HCT116 (cell line): ENCODE measurements at regions not wholly inside any gene's neighbourhood (a gene's known extent, or its start where the extent isn't known, plus 50 kb on each side); places are given as distances from the start of the nearest gene placed in this dataset.

Experiments
- ATAC-seq: fragments of 200-7000 bp; cut with Tn5 transposase; 2 replicates; pipeline ENCODE4 v1.9.1; 2020; ENCODE audit warnings: mild to moderate bottlenecking, moderate library complexity
- BruUV-seq: library from RNA; stranded (reverse); fragments of 400-500 nt; replicated peaks from 2 replicates; lab custom pipeline; 2021; lab: Mats Ljungman, UMichigan
- CTCF ChIA-PET: fragments of 300-600 bp; sonication (Branson Sonifier 250); formaldehyde crosslinking; loops from one replicate; lab custom pipeline; 2021; ENCODE audit warnings: antibody characterized with exemption; lab: Charles Lee
- POLR2A ChIA-PET: fragments of 300-600, 350-600 bp; sonication (Branson Sonifier 250); formaldehyde crosslinking; loops from one replicate; lab custom pipeline; 2021; ENCODE audit warnings: antibody characterized with exemption; lab: Charles Lee
- RAD21 ChIA-PET, 2 experiments: fragments of 300-600 bp; sonication (Branson Sonifier 250); formaldehyde crosslinking; loops; one replicate each; lab custom pipeline; 2023; ENCODE audit warnings: low total read pairs in 2 of 2; ENCODE audit not compliant: uncharacterized antibody in 2 of 2, unreplicated experiment in 2 of 2, low non-redundant PET in 1 of 2; lab: Charles Lee
- DNase-seq: peaks from one replicate; pipeline ENCODE4 v3.0.0-alpha.2; 2010; ENCODE audit warnings: low read depth, low spot score
- H2AFZ ChIP-seq: fragments of 200-600 bp; shearing (Covaris generic), sonication (generic); 2 replicates; pipeline ENCODE4 v1.6.1; 2017; ENCODE audit warnings: low read depth, mixed run types, mixed read lengths, antibody characterized with exemption, low read length; ENCODE audit not compliant: poor library complexity, severe bottlenecking
- H3K27ac ChIP-seq: 2 replicates; pipeline ENCODE4 v1.5.1; 2012; ENCODE audit warnings: low read depth, low read length
- H3K27me3 ChIP-seq: fragments of 200-600 bp; sonication (generic); 2 replicates; pipeline ENCODE4 v1.6.1; 2016; ENCODE audit warnings: mixed run types, low read length, mixed read lengths; ENCODE audit not compliant: insufficient read depth
- H3K36me3 ChIP-seq, 2 experiments: fragments of 200-500 bp in 1 of 2; fragments of 200-600 bp in 1 of 2; sonication (Bioruptor generic) in 1 of 2; sonication (generic) in 1 of 2; 2 replicates each; pipeline versions ENCODE4 v1.5.1 to v1.6.1; 2014 to 2016; ENCODE audit warnings: low read length in 2 of 2, inconsistent platforms in 1 of 2, mixed read lengths in 1 of 2, mixed run types in 1 of 2; ENCODE audit not compliant: insufficient read depth in 2 of 2, control insufficient read depth in 1 of 2
- H3K4me1 ChIP-seq, 2 experiments: fragments of 200-600 bp in 1 of 2; sonication (generic) in 1 of 2; 2 replicates each; pipeline versions ENCODE4 v1.5.1 to v1.6.1; 2012 to 2017; ENCODE audit warnings: low read length in 2 of 2, inconsistent platforms in 1 of 2, mild to moderate bottlenecking in 1 of 2, mixed read lengths in 1 of 2, mixed run types in 1 of 2, moderate library complexity in 1 of 2; ENCODE audit not compliant: insufficient read depth in 2 of 2, control insufficient read depth in 1 of 2
- H3K4me2 ChIP-seq: fragments of 200-600 bp; sonication (generic); 2 replicates; pipeline ENCODE4 v1.6.1; 2017; ENCODE audit warnings: mixed run types, low read length, mixed read lengths
- H3K4me3 ChIP-seq, 2 experiments: fragments of 200-600 bp in 1 of 2; sonication (generic) in 1 of 2; replicated peaks in 1 of 2; 2 replicates each; pipeline ENCODE4 v1.5.1; 2011 to 2016; ENCODE audit warnings: low read length in 2 of 2, control low read depth in 1 of 2, low read depth in 1 of 2, mild to moderate bottlenecking in 1 of 2, mixed read lengths in 1 of 2, mixed run types in 1 of 2
- H3K79me2 ChIP-seq: fragments of 200-600 bp; sonication (generic); 2 replicates; pipeline ENCODE4 v1.6.1; 2017; ENCODE audit warnings: mild to moderate bottlenecking, mixed run types, low read length, moderate library complexity, mixed read lengths; ENCODE audit not compliant: insufficient read depth
- H3K9ac ChIP-seq: fragments of 200-600 bp; sonication (generic); 2 replicates; pipeline ENCODE4 v1.6.1; 2016; ENCODE audit warnings: low read length, mixed read lengths
- H3K9me2 ChIP-seq: fragments of 200-600 bp; sonication (generic), shearing (Covaris generic); 2 replicates; pipeline ENCODE4 v1.6.1; 2017; ENCODE audit warnings: mixed run types, mild to moderate bottlenecking, moderate library complexity; ENCODE audit not compliant: insufficient read depth
- H3K9me3 ChIP-seq, 2 experiments: fragments of 200-500 bp in 1 of 2; fragments of 200-600 bp in 1 of 2; sonication (Bioruptor generic) in 1 of 2; sonication (generic) in 1 of 2; 2 replicates each; pipeline ENCODE4 v1.6.1; 2014 to 2017; ENCODE audit warnings: low read length in 2 of 2, mixed read lengths in 2 of 2, inconsistent platforms in 1 of 2, low read depth in 1 of 2, mild to moderate bottlenecking in 1 of 2, mixed run types in 1 of 2, moderate library complexity in 1 of 2; ENCODE audit not compliant: control insufficient read depth in 1 of 2, insufficient read depth in 1 of 2
- H4K20me1 ChIP-seq: fragments of 200-600 bp; sonication (generic), shearing (Covaris generic); 2 replicates; pipeline ENCODE4 v1.6.1; 2017; ENCODE audit warnings: mixed run types, mild to moderate bottlenecking, moderate library complexity; ENCODE audit not compliant: insufficient read depth
- ATF3 ChIP-seq: IDR thresholded peaks from 2 replicates; pipeline ENCODE4 v1.6.1; 2012
- EZH2 ChIP-seq: fragments of 200-600 bp; sonication (generic); IDR thresholded peaks from 2 replicates; pipeline ENCODE4 v1.6.1; 2017; ENCODE audit warnings: antibody characterized with exemption, mixed run types
- EZH2phosphoT487 ChIP-seq: fragments of 200-600 bp; IDR thresholded peaks from 2 replicates; pipeline ENCODE4 v1.6.1; 2018; ENCODE audit warnings: antibody characterized with exemption, borderline replicate concordance
- FOSL1 ChIP-seq: IDR thresholded peaks from 2 replicates; pipeline ENCODE4 v1.6.1; 2012; ENCODE audit warnings: low read depth
- JUND ChIP-seq: IDR thresholded peaks from 2 replicates; pipeline ENCODE4 v1.6.1; 2012
- MAX ChIP-seq: IDR thresholded peaks from 2 replicates; pipeline ENCODE4 v1.6.1; 2012
- POLR2A ChIP-seq: IDR thresholded peaks from 2 replicates; pipeline ENCODE4 v1.7.0; 2011; ENCODE audit warnings: borderline replicate concordance; ENCODE audit not compliant: insufficient read depth, insufficient read length; ENCODE audit errors: extremely low read depth
- POLR2AphosphoS5 ChIP-seq: IDR thresholded peaks from 2 replicates; pipeline ENCODE4 v1.6.1; 2011; ENCODE audit warnings: mild to moderate bottlenecking, low read depth, low read length, moderate library complexity
- RAD21 ChIP-seq: IDR thresholded peaks from 2 replicates; pipeline ENCODE4 v1.6.1; 2012; ENCODE audit warnings: low read depth, mild to moderate bottlenecking
- SP1 ChIP-seq: IDR thresholded peaks from 2 replicates; pipeline ENCODE4 v1.6.1; 2012; ENCODE audit warnings: low read depth
- SRF ChIP-seq: IDR thresholded peaks from 2 replicates; pipeline ENCODE4 v1.6.1; 2012; ENCODE audit warnings: low read depth
- TCF7L2 ChIP-seq: IDR thresholded peaks from 2 replicates; pipeline ENCODE4 v1.7.0; 2011; ENCODE audit warnings: borderline replicate concordance, inconsistent platforms; ENCODE audit not compliant: insufficient read depth, insufficient read length; ENCODE audit errors: extremely low read depth
- ZBTB33 ChIP-seq: IDR thresholded peaks from 2 replicates; pipeline ENCODE4 v1.6.1; 2011; ENCODE audit warnings: mild to moderate bottlenecking, low read length, moderate library complexity; ENCODE audit not compliant: insufficient replicate concordance; ENCODE audit errors: extremely low read depth
- ZFX ChIP-seq: fragments of 450-650 bp; IDR thresholded peaks from 2 replicates; pipeline ENCODE4 v1.6.1; 2017
- ZNF274 ChIP-seq: fragments of 200-500 bp; sonication (Bioruptor generic); IDR thresholded peaks from 2 replicates; pipeline ENCODE4 v1.6.1; 2014; ENCODE audit warnings: mild to moderate bottlenecking, low read depth, low read length, inconsistent platforms
- intact Hi-C: fragments of 100-400 bp; cut with micrococcal nuclease; formaldehyde crosslinking; loops from 2 replicates; pipeline ENCODE4 v1.10.0; 2022
- TF ChIP-seq, protein P1 (sequence below): IDR thresholded peaks from 2 replicates; pipeline ENCODE4 v1.6.1; 2012; ENCODE audit warnings: low read depth

- Histone ChIP-seq H3K27me3 (peaks cover 16% of the 10 kb centered on the region; the same call in 1 of the 2 replicates), H3K9ac (no peak overlapping the region), H3K4me2 (no peak overlapping the region), H3K79me2 (no peaks in the 10 kb centered on the region), H3K4me1 (peaks cover 5 to 7% of the 10 kb centered on the region in 2 experiments; a peak in 3 of 4 replicates), H3K9me3 (no peaks in the 10 kb centered on the region), H4K20me1 (no peaks in the 10 kb centered on the region), H3K9me2 (no peaks in the 10 kb centered on the region), H3K36me3 (no peaks in the 10 kb centered on the region), H2AFZ (no peak overlapping the region), H3K4me3 (no peak overlapping the region), H3K27ac (no peak overlapping the region)
- no peak for DNase-seq
- BruUV-seq = no TSS peak
- ATAC-seq = no peak
- ChIA-PET POLR2A (interaction anchor here (0.9 kb wide), 1 partner anchor 21 kb away, joined by 3 read pairs; no protein-coding TSS in a partner anchor), CTCF (no interaction called here), RAD21 (interaction anchor here in 1 of 2 experiments (0.7 kb wide), 1 partner anchor 83 kb away, joined by 12 read pairs; no protein-coding TSS in a partner anchor)
- no peak for TF ChIP-seq TCF7L2
- TF ChIP-seq ZNF274 = no peak
- no peak for TF ChIP-seq SRF
- TF ChIP-seq JUND = no peak
- TF ChIP-seq, protein P1, sequence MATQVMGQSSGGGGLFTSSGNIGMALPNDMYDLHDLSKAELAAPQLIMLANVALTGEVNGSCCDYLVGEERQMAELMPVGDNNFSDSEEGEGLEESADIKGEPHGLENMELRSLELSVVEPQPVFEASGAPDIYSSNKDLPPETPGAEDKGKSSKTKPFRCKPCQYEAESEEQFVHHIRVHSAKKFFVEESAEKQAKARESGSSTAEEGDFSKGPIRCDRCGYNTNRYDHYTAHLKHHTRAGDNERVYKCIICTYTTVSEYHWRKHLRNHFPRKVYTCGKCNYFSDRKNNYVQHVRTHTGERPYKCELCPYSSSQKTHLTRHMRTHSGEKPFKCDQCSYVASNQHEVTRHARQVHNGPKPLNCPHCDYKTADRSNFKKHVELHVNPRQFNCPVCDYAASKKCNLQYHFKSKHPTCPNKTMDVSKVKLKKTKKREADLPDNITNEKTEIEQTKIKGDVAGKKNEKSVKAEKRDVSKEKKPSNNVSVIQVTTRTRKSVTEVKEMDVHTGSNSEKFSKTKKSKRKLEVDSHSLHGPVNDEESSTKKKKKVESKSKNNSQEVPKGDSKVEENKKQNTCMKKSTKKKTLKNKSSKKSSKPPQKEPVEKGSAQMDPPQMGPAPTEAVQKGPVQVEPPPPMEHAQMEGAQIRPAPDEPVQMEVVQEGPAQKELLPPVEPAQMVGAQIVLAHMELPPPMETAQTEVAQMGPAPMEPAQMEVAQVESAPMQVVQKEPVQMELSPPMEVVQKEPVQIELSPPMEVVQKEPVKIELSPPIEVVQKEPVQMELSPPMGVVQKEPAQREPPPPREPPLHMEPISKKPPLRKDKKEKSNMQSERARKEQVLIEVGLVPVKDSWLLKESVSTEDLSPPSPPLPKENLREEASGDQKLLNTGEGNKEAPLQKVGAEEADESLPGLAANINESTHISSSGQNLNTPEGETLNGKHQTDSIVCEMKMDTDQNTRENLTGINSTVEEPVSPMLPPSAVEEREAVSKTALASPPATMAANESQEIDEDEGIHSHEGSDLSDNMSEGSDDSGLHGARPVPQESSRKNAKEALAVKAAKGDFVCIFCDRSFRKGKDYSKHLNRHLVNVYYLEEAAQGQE = no peak
- no peak for TF ChIP-seq EZH2
- no peak for TF ChIP-seq POLR2AphosphoS5
- TF ChIP-seq RAD21 = no peak
- TF ChIP-seq ATF3 = no peak
- TF ChIP-seq POLR2A = no peak
- no peak for TF ChIP-seq EZH2phosphoT487
- TF ChIP-seq SP1 = no peak
- TF ChIP-seq MAX = no peak
- no peak for TF ChIP-seq ZFX
- TF ChIP-seq FOSL1 = no peak
- TF ChIP-seq ZBTB33 = no peak
- intact Hi-C loops = loop anchor here (10.0 kb wide), 1 partner anchor 57 kb away; no protein-coding TSS in a partner anchor
Observed at GRCh38 chr9:135271425-135271824, 184.0 kb downstream of the OLFM1 start.
